T-cell (primary cell): ENCODE measurements at regions not wholly inside any gene's neighbourhood (a gene's known extent, or its start where the extent isn't known, plus 50 kb on each side); places are given as distances from the start of the nearest gene placed in this dataset.

Source experiments
- ATAC-seq, 4 experiments: fragments of 200-7000 bp in 3 of 4; fragments of 150-1000 bp in 1 of 4; cut with Tn5 transposase; replicated peaks in 1 of 4; 1 replicate in 3 of 4; 2 replicates in 1 of 4; pipeline ENCODE4 v1.10.0; 2021; ENCODE audit warnings: moderate library complexity in 3 of 4, mild to moderate bottlenecking in 2 of 4, moderate number of reproducible peaks in 1 of 4
- CTCF ChIA-PET, 2 donors: fragments of 300-600 bp; sonication (Branson Sonifier 250); formaldehyde crosslinking; loops; one replicate each; lab custom pipeline; 2022; ENCODE audit warnings: antibody characterized with exemption in 2 of 2; lab: Charles Lee
- POLR2A ChIA-PET, 2 donors: fragments of 300-600 bp; sonication (Branson Sonifier 250); formaldehyde crosslinking; loops; one replicate each; lab custom pipeline; 2022; ENCODE audit warnings: antibody characterized with exemption in 2 of 2; lab: Charles Lee
- DNase-seq, 35 experiments: peaks; one replicate each; pipeline versions ENCODE4 v3.0.0 to v3.0.0-alpha.2; 2013 to 2023
- H3K27ac ChIP-seq: one replicate; pipeline ENCODE4 v1.5.1; 2013; ENCODE audit warnings: low read length
- H3K27me3 ChIP-seq, 2 experiments: replicated peaks in 1 of 2; 1 replicate in 1 of 2; 2 replicates in 1 of 2; pipeline versions ENCODE4 v1.6.1 to v1.7.0; 2013; ENCODE audit warnings: low read length in 1 of 2, mixed read lengths in 1 of 2; ENCODE audit not compliant: control insufficient read depth in 2 of 2, insufficient read depth in 2 of 2; ENCODE audit errors: extremely low read depth in 1 of 2
- H3K36me3 ChIP-seq, 2 donors: 1 replicate in 1 of 2; 2 replicates in 1 of 2; pipeline versions ENCODE4 v1.6.1 to v1.7.0; 2013; ENCODE audit warnings: low read length in 1 of 2; ENCODE audit not compliant: control insufficient read depth in 2 of 2, insufficient read depth in 1 of 2; ENCODE audit errors: extremely low read depth in 1 of 2
- H3K4me1 ChIP-seq, 2 experiments: 1 replicate in 1 of 2; 2 replicates in 1 of 2; pipeline versions ENCODE4 v1.6.1 to v1.7.0; 2013; ENCODE audit warnings: low read length in 2 of 2, mixed read lengths in 1 of 2; ENCODE audit not compliant: insufficient read depth in 2 of 2, control insufficient read depth in 1 of 2; ENCODE audit errors: extremely low read depth in 1 of 2
- H3K4me3 ChIP-seq, 2 donors: 1 replicate in 1 of 2; 2 replicates in 1 of 2; pipeline versions ENCODE4 v1.5.1 to v1.7.0; 2013; ENCODE audit warnings: mild to moderate bottlenecking in 2 of 2, low read length in 1 of 2, moderate library complexity in 1 of 2; ENCODE audit not compliant: control insufficient read depth in 1 of 2; ENCODE audit errors: extremely low read depth in 1 of 2
- H3K9me3 ChIP-seq: 2 replicates; pipeline ENCODE4 v1.7.0; 2013
- H3K27ac Mint-ChIP-seq, 2 donors: one replicate each; pipeline ENCODE4 v1.8.0; 2020 to 2021; ENCODE audit warnings: mild to moderate bottlenecking in 2 of 2, mixed read lengths in 2 of 2
- H3K27me3 Mint-ChIP-seq, 2 donors: one replicate each; pipeline ENCODE4 v1.8.0; 2021 to 2022; ENCODE audit warnings: mixed read lengths in 2 of 2
- H3K36me3 Mint-ChIP-seq: one replicate; pipeline ENCODE4 v1.8.0; 2021; ENCODE audit warnings: mixed read lengths
- H3K4me1 Mint-ChIP-seq, 3 donors: one replicate each; pipeline ENCODE4 v1.8.0; 2020 to 2022; ENCODE audit warnings: mixed read lengths in 3 of 3, mild to moderate bottlenecking in 1 of 3
- H3K4me3 Mint-ChIP-seq, 3 donors: one replicate each; pipeline ENCODE4 v1.8.0; 2020 to 2022; ENCODE audit warnings: mild to moderate bottlenecking in 3 of 3, mixed read lengths in 3 of 3, moderate library complexity in 3 of 3
- H3K9me3 Mint-ChIP-seq, 3 donors: one replicate each; pipeline ENCODE4 v1.8.0; 2020 to 2022; ENCODE audit warnings: mixed read lengths in 3 of 3
- WGBS: methylation state at CpG from one replicate; pipeline ENCODE4 v1.1.5; 2013; ENCODE audit warnings: missing lambda C conversion rate; ENCODE audit not compliant: insufficient coverage; 5-methylcytosine and 5-hydroxymethylcytosine counted together

GRCh38 chr5:116896001-116896400, 321.4 kb upstream of the SEMA6A start:
- H3K4me3 ChIP-seq = no peak overlapping the region
- DNase-seq (no peak), ATAC-seq (no peak)
- POLR2A ChIA-PET = no interaction called here
- no peaks in the 10 kb centered on the region for H3K36me3 Mint-ChIP-seq
- H3K27ac Mint-ChIP-seq = no peak overlapping the region
- no peaks in the 10 kb centered on the region for H3K9me3 Mint-ChIP-seq
- no peaks in the 10 kb centered on the region for H3K36me3 ChIP-seq
- H3K27me3 ChIP-seq = no peaks in the 10 kb centered on the region
- no peaks in the 10 kb centered on the region for H3K27me3 Mint-ChIP-seq
- H3K9me3 ChIP-seq = no peaks in the 10 kb centered on the region
- CTCF ChIA-PET = no interaction called here
- no peak overlapping the region for H3K4me3 Mint-ChIP-seq
- H3K4me1 ChIP-seq = no peaks in the 10 kb centered on the region
- no peak overlapping the region for H3K27ac ChIP-seq
- no peaks in the 10 kb centered on the region for H3K4me1 Mint-ChIP-seq

DNA sequence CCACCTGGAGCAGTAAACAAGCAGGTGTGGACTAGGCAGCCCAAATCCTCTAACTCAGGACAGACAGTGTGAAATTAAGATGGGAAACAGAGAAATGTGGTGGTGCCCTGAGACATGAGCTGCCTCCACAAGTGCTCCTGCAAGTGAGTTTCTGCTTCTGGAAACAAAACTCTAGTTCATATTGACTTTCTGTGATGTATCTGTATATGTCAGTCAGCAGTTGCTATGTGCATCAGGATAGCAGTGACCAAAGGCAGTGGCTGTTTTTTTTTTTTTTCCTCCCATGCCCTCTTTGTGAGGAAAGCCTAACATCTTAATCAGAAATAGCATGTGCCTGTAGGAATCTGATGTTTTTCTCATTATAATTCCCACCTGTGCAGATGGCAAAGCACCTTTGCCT, 318.4 kb upstream of the SEMA6A start:
- CTCF ChIA-PET = no interaction called here

GRCh38 chr5:116887104-116887503, 312.5 kb upstream of the SEMA6A start:
- Mint-ChIP-seq H3K27ac (no peak overlapping the region), H3K4me3 (no peak overlapping the region), H3K36me3 (no peaks in the 10 kb centered on the region), H3K27me3 (no peaks in the 10 kb centered on the region), H3K9me3 (peaks cover 0 to 6% (median 3%) of the 10 kb centered on the region in 3 donors), H3K4me1 (no peaks in the 10 kb centered on the region)
- Histone ChIP-seq H3K9me3 (no peaks in the 10 kb centered on the region), H3K27ac (no peak overlapping the region), H3K36me3 (no peaks in the 10 kb centered on the region), H3K27me3 (no peaks in the 10 kb centered on the region), H3K4me1 (no peaks in the 10 kb centered on the region), H3K4me3 (no peak overlapping the region)
- ChIA-PET POLR2A (no interaction called here), CTCF (no interaction called here)
- WGBS = no CpG with 5 or more reads among the region's 1 CpG
- no peak for DNase-seq
- no peak for ATAC-seq

More for the DNA sequence above, 318.4 kb upstream of the SEMA6A start:
- Histone ChIP-seq H3K36me3 (no peaks in the 10 kb centered on the region), H3K27ac (no peak overlapping the region), H3K4me1 (no peaks in the 10 kb centered on the region), H3K9me3 (no peaks in the 10 kb centered on the region), H3K27me3 (no peaks in the 10 kb centered on the region), H3K4me3 (no peak overlapping the region)
- ATAC-seq = no peak
- Mint-ChIP-seq H3K27ac (no peak overlapping the region), H3K27me3 (no peaks in the 10 kb centered on the region), H3K9me3 (no peaks in the 10 kb centered on the region), H3K4me3 (no peak overlapping the region), H3K4me1 (no peaks in the 10 kb centered on the region), H3K36me3 (no peaks in the 10 kb centered on the region)
- DNase-seq = no peak
- POLR2A ChIA-PET = no interaction called here

DNA sequence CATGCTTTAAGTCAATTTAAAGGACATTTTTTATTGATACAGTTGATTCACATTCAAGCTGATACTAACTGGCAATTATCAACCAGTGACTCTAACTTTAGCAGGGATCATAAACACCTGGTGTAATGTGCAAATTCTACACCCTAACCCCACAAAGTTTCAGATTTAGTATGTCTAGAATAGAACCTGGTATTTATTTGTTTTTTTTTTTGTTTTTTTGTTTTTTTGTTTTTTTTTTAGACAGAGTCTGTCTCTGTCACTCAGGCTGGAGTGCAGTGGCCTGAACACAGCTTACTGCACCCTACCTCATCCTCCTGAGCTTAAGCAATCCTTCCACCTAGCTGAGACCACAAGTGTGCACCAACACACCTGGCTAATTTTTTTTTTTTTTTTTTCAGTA, 311.2 kb upstream of the SEMA6A start:
- H3K4me3 Mint-ChIP-seq = no peak overlapping the region
- H3K9me3 Mint-ChIP-seq = peaks cover 0 to 9% (median 3%) of the 10 kb centered on the region in 3 donors
- DNase-seq = no peak
- H3K9me3 ChIP-seq = no peaks in the 10 kb centered on the region
- no peaks in the 10 kb centered on the region for H3K36me3 ChIP-seq
- ChIA-PET POLR2A (no interaction called here), CTCF (no interaction called here)
- no peaks in the 10 kb centered on the region for H3K27me3 ChIP-seq
- H3K27me3 Mint-ChIP-seq = no peaks in the 10 kb centered on the region
- no peaks in the 10 kb centered on the region for H3K4me1 ChIP-seq
- no peaks in the 10 kb centered on the region for H3K4me1 Mint-ChIP-seq
- ATAC-seq = no peak
- no peak overlapping the region for H3K27ac Mint-ChIP-seq
- H3K36me3 Mint-ChIP-seq = no peaks in the 10 kb centered on the region
- H3K27ac ChIP-seq = no peak overlapping the region
- no peak overlapping the region for H3K4me3 ChIP-seq

DNA sequence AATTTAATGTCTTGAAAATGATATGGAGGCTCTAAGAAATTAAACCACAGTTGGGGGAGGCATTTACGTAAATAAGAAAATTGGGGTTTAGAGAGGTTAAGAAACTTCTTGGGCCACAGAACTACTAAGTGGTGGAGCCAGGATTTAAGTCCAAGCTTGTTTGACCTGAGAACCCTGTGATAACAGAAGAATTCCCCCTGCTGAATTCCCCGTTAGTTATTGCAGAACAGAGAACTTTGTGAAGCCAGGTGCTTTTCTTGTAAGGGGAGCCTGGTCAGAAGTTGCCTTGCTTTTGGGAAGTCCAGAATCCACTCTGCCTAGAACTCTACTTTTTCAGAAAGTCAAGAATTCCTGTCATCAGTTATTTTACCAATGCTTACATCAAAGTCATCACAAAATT, 309.3 kb upstream of the SEMA6A start:
- no peaks in the 10 kb centered on the region for H3K4me1 Mint-ChIP-seq
- no peaks in the 10 kb centered on the region for H3K27me3 Mint-ChIP-seq
- peaks cover 0 to 9% (median 3%) of the 10 kb centered on the region in 3 donors for H3K9me3 Mint-ChIP-seq
- Histone ChIP-seq H3K27me3 (no peaks in the 10 kb centered on the region), H3K9me3 (no peaks in the 10 kb centered on the region), H3K36me3 (no peaks in the 10 kb centered on the region), H3K27ac (no peak overlapping the region), H3K4me1 (no peaks in the 10 kb centered on the region), H3K4me3 (no peak overlapping the region)
- no peak for DNase-seq
- WGBS = 100% methylated on average over 1 of the region's 2 CpGs
- H3K4me3 Mint-ChIP-seq = no peak overlapping the region
- ChIA-PET CTCF (no interaction called here), POLR2A (no interaction called here)
- no peak for ATAC-seq
- H3K36me3 Mint-ChIP-seq = no peaks in the 10 kb centered on the region
- no peak overlapping the region for H3K27ac Mint-ChIP-seq

GRCh38 chr5:116881921-116882531, 307.4 kb upstream of the SEMA6A start:
- H3K36me3 Mint-ChIP-seq = no peaks in the 10 kb centered on the region
- no peaks in the 10 kb centered on the region for H3K4me1 ChIP-seq
- peaks cover 0 to 21% (median 2%) of the 10 kb centered on the region in 3 donors for H3K9me3 Mint-ChIP-seq
- no peak overlapping the region for H3K27ac Mint-ChIP-seq
- 69% methylated on average over 2 of the region's 3 CpGs for WGBS
- no peak overlapping the region for H3K27ac ChIP-seq
- POLR2A ChIA-PET = no interaction called here
- H3K9me3 ChIP-seq = no peaks in the 10 kb centered on the region
- no peak for ATAC-seq
- H3K4me3 ChIP-seq = no peak overlapping the region
- H3K27me3 ChIP-seq = no peaks in the 10 kb centered on the region
- H3K4me1 Mint-ChIP-seq = no peaks in the 10 kb centered on the region
- DNase-seq = no peak
- H3K4me3 Mint-ChIP-seq = no peak overlapping the region
- CTCF ChIA-PET = no interaction called here
- peaks cover 0 to 3% of the 10 kb centered on the region in 2 donors for H3K27me3 Mint-ChIP-seq
- H3K36me3 ChIP-seq = no peaks in the 10 kb centered on the region

DNA sequence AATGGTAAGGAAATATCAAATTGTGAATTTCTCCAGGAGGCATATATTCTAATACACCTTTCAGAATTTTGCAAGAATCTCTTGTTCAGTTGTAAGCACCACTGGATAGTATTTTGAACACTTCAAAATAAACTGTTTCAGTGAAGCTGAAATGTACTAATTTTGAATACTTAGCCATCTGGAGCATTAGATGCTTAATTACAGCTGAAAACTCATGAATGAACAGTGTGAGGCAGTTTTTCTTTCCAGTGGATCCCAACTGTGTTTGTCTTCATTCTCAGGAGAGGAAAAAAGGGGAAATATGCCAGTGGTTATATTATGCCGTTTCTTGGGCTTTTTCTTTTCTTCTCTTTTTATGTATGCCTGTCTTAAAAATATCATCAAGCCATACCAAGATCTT, 306.0 kb upstream of the SEMA6A start:
- no peaks in the 10 kb centered on the region for H3K9me3 ChIP-seq
- ATAC-seq (no peak), DNase-seq (no peak)
- Mint-ChIP-seq H3K36me3 (no peaks in the 10 kb centered on the region), H3K9me3 (peaks cover 0 to 22% (median 0%) of the 10 kb centered on the region in 3 donors), H3K4me3 (no peak overlapping the region), H3K27ac (no peak overlapping the region), H3K4me1 (no peaks in the 10 kb centered on the region), H3K27me3 (peaks cover 0 to 4% of the 10 kb centered on the region in 2 donors)
- POLR2A ChIA-PET = interaction anchor here in 1 of 2 donors (0.6 kb wide), 2 partner anchors 345 to 587 kb away, joined by 4 read pairs; no protein-coding TSS in a partner anchor
- H3K27me3 ChIP-seq = no peaks in the 10 kb centered on the region
- H3K27ac ChIP-seq = no peak overlapping the region
- H3K4me1 ChIP-seq = no peaks in the 10 kb centered on the region
- H3K36me3 ChIP-seq = no peaks in the 10 kb centered on the region
- H3K4me3 ChIP-seq = no peak overlapping the region
- WGBS = no CpG with 5 or more reads among the region's 1 CpG
- CTCF ChIA-PET = no interaction called here
